ENCODE measurements at regions not wholly inside any gene's neighbourhood (a gene's known extent, or its start where the extent isn't known, plus 50 kb on each side); places are given as distances from the start of the nearest gene placed in this dataset.

- DNase-seq: no peak
- Histone ChIP-seq H3K9me3 (no peaks in the 10 kb centered on the region), H3K4me3 (no peak overlapping the region), H3K36me3 (ENCODE audit: low read depth, missing control alignments) (no peaks in the 10 kb centered on the region), H3K27ac (no peak overlapping the region), H3K27me3 (no peaks in the 10 kb centered on the region), H3K4me1 (no peaks in the 10 kb centered on the region)
- WGBS, 2 donors: 93 to 94% methylated on average over 7 of the region's 7 CpGs
- TF ChIP-seq CTCF (IDR thresholded peaks at IDR 0.05): no peak
- no peak for TF ChIP-seq POLR2A (IDR thresholded peaks at IDR 0.05)
- intact Hi-C loops (cut with DNase I; ENCODE audit: low total_unique reads): no loop called here
Measured at GRCh38 chr6:40721271-40721952, 134.2 kb upstream of the LRFN2 start.

GRCh38 chr6:40720375-40720748 lies 133.2 kb upstream of the LRFN2 start:
- H3K4me1 ChIP-seq: no peaks in the 10 kb centered on the region
- no peaks in the 10 kb centered on the region for H3K27me3 ChIP-seq
- no peaks in the 10 kb centered on the region for H3K9me3 ChIP-seq
- WGBS, 2 donors: 42 to 50% methylated on average over 2 of the region's 2 CpGs
- DNase-seq: no peak
- TF ChIP-seq CTCF (IDR thresholded peaks at IDR 0.05) (no peak), POLR2A (IDR thresholded peaks at IDR 0.05) (no peak)
- H3K4me3 ChIP-seq: no peak overlapping the region
- no peaks in the 10 kb centered on the region for H3K36me3 ChIP-seq (ENCODE audit: low read depth, missing control alignments)
- intact Hi-C loops (cut with DNase I; ENCODE audit: low total_unique reads): no loop called here
- H3K27ac ChIP-seq: peak overlapping the region in 1 of 2 donors; percentile 39

GRCh38 chr6:40719671-40720374 lies 132.7 kb upstream of the LRFN2 start:
- 33 to 38% methylated on average over 7 of the region's 7 CpGs for WGBS, 2 donors
- no peaks in the 10 kb centered on the region for H3K27me3 ChIP-seq
- no peaks in the 10 kb centered on the region for H3K36me3 ChIP-seq (ENCODE audit: low read depth, missing control alignments)
- no peak for DNase-seq
- no peak for TF ChIP-seq CTCF (IDR thresholded peaks at IDR 0.05)
- H3K27ac ChIP-seq: peak overlapping the region; percentile 20 to 47
- H3K4me3 ChIP-seq: no peak overlapping the region
- no peaks in the 10 kb centered on the region for H3K4me1 ChIP-seq
- no peaks in the 10 kb centered on the region for H3K9me3 ChIP-seq
- intact Hi-C loops (cut with DNase I; ENCODE audit: low total_unique reads): no loop called here

- 81 to 85% methylated on average over 1 of the region's 1 CpG for WGBS, 2 donors
- no peak for TF ChIP-seq POLR2A (IDR thresholded peaks at IDR 0.05)
- no peak for TF ChIP-seq CTCF (IDR thresholded peaks at IDR 0.05)
- Histone ChIP-seq H3K9me3 (no peaks in the 10 kb centered on the region), H3K4me1 (no peaks in the 10 kb centered on the region), H3K4me3 (no peak overlapping the region), H3K27ac (no peak overlapping the region), H3K36me3 (ENCODE audit: low read depth, missing control alignments) (no peaks in the 10 kb centered on the region), H3K27me3 (no peaks in the 10 kb centered on the region)
- DNase-seq: no peak
- intact Hi-C loops (cut with DNase I; ENCODE audit: low total_unique reads): no loop called here
Measured at GRCh38 chr6:40718401-40718800, 131.2 kb upstream of the LRFN2 start.

Measured in testis (tissue), 2 donors.